HG03060 (cell line): ENCODE measurements at regions not wholly inside any gene's neighbourhood (a gene's known extent, or its start where the extent isn't known, plus 50 kb on each side); places are given as distances from the start of the nearest gene placed in this dataset.

ENCODE experiments used
- ATAC-seq: cut with Tn5 transposase; IDR thresholded peaks from one replicate; pipeline ENCODE4 v1.9.1; 2021; ENCODE audit warnings: low read depth, moderate number of reproducible peaks; ENCODE audit not compliant: unreplicated experiment

DNA sequence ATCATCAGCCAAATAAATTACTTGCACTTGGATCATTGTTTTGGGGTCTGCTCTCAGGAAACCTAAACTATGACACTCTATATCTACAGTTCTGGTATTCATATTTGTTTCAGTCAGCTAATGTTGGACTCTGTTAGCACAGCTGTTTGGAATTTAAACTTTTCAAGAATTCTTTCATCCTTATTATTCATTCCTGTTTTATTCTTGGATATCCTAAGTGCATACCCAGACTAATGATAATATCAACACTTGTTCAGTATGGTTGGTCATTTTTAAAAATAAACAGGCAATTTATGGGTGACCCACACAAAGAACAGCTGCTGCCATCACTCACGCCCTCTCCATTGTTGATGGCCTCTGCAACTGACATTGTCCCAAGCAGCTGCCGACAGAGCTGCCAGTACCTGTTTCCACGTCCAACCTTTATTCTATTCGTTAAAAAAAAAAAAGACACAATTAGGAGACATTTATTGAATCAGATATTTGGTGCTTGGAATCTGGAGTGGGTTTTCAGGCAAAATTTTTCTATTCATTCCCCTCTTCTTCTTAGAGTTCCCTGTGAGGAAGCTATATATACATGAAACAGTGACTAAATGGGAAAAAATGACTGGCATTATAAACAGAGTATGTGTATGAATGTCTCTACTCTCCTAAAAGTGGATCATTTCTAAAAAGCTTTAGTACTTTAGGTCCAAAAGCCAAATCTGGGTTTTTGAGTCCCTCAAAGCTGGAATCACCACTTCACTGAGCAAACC lies 252.1 kb upstream of the NAV3 start:
- ATAC-seq: no peak

DNA sequence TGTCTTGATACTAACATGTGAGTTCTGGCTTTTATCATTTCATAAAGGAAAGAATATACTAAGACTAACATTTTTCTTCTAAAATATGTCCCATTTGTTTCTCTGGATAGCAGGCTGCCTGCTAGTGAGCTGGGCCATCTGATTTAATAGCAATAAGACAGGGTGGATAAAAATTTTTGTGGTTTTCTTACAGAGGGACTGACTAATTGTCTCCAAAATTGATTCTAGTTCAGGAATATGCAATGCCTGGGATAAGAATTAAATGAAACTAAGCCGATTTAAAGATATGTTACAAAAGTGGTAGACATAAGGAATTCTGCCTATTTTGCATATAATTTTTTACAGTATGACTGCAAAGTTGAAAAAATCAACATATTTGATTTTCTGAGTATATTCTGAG lies 252.9 kb upstream of the NAV3 start:
- ATAC-seq: no peak

GRCh38 chr12:77575376-77575919 lies 255.2 kb upstream of the NAV3 start:
- ATAC-seq: no peak

GRCh38 chr12:77572371-77572770 lies 258.3 kb upstream of the NAV3 start:
- ATAC-seq: no peak

DNA sequence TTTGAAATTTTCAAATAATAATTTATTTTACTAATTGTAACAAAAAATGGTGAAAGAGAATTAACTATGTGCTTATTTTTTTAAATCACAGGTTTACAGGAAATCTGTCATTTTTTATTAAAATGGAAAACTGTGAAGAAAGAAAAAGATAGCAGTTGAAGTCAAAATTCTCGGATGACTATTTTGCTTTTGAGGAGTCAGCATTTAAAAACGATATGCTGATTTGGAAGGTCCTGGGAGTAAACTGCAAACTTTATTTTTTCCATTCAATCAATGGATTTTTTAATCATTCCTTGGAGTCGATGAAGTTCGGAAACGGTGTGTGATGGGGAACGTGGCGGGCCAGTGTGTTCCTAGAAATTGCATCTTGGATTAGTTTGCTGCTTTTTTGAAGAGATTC lies 258.9 kb upstream of the NAV3 start:
- no peak for ATAC-seq

DNA sequence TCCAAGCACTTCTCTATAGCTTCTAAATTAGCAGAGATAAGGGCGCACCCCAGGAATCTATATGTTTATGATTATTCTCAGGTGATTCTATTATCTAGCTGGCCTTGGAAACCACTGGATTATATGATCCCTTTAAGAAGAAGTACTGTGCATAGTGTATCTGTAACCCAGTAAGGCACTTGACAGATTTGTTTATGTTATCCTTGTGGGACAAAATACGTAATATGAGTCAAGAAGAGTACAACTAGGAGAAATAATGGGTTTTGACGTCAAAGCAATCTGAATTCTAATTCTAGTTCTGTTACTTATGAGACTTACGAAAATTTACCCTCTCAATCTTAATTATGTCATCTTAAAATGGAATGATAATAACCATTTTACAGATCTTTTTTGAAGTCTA lies 259.6 kb upstream of the NAV3 start:
- ATAC-seq: no peak

DNA sequence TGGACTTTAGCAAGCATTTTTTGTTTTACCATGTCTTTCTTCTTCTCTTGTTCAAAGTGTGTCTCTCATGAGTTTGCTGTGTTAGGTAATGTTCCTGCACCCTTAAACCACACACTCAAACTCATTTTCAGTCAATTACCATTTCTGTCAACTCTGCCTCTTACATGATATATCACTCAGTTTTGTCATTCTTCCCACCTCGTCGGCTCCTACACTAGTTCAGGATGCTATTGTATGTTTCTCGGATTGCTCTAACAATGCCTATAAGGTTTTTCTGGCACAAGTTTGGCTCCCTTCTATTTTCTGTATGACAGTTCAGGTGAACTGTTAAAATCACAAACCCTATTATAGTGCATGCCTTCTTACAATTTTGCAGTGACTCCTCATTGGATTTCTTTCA lies 260.8 kb upstream of the NAV3 start:
- ATAC-seq: no peak

GRCh38 chr12:77560714-77561113 lies 270.0 kb upstream of the NAV3 start:
- ATAC-seq: no peak

DNA sequence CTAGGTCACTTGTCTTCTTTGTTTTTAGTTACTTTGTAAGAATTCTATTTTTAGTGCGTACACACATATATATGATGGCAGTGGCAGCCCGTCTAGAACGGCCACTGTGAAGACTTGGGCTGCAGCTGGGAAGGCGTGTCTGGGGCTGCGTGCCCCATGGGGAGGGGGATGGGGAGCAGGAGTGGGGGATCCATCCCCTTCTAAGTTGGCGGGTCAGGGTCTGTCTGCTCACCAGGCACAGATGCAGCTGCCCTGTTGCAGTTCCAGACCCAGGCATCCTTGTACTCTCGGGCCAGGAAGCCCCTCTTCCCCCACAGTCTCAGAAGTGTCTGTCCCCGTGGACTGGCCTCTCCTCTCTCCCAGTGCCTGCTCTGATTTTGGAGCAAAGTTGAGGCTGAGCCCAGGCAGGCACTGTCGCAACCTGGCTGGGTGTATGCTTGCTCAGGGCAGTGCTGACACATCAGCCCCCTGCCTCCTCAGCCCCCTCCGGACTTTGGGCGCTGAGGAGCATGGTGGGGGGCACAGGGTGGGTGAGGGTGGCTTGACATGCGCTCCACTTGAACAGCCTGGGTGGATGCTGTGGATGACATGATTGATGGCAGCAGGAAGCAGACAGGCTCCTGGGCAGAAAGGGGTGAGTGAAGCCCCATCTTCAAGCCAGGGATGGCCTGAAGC lies 271.2 kb upstream of the NAV3 start:
- no peak for ATAC-seq

DNA sequence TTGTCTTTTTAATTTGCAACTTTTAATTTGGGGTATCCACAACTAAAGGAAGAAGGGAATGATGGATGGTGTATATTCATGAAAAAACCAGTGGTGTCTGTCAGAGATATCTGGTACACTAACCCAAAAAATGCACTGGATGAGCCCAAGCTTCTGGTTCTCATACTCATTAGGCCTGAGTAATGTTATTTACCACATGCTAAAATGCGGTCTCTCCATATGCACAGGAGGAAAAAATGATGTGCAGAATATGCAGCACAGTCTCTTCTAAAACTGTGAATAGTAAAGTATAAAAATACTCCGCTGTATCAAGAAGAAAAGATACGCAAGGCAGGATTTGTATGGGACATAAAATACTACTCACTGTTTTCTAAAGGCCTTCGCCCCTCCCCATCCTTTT lies 275.6 kb upstream of the NAV3 start:
- ATAC-seq: no peak

- ATAC-seq: peak; percentile 100
These were observed 276.6 kb upstream of the NAV3 start for GRCh38 chr12:77553976-77554619.

GRCh38 chr12:77549383-77550128 lies 281.1 kb upstream of the NAV3 start:
- no peak for ATAC-seq

GRCh38 chr12:77548797-77549196 lies 281.9 kb upstream of the NAV3 start:
- ATAC-seq: no peak

GRCh38 chr12:77540097-77540496 lies 290.6 kb upstream of the NAV3 start:
- ATAC-seq: no peak

DNA sequence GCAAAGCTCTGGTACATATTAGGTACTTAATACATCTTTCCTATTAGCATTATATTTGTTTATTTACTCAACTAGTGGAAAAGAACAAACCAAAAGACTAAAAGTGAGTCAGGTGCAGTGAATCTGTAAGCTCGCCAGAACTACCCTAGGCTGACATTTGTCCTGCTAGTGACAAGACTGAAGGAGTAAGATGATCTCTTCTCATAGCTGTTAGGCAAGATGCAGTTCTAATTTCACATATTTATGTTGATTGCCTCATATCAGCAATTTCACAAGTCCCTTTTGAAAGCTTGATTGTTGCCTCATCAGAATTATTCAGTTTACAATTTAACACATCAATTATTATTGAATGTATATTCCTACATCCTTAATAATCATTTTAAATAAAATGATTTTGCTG lies 293.0 kb upstream of the NAV3 start:
- ATAC-seq: no peak

- no peak for ATAC-seq
These were observed 295.0 kb upstream of the NAV3 start for GRCh38 chr12:77535734-77536133.

GRCh38 chr12:77531912-77532311 lies 298.8 kb upstream of the NAV3 start:
- ATAC-seq: no peak

DNA sequence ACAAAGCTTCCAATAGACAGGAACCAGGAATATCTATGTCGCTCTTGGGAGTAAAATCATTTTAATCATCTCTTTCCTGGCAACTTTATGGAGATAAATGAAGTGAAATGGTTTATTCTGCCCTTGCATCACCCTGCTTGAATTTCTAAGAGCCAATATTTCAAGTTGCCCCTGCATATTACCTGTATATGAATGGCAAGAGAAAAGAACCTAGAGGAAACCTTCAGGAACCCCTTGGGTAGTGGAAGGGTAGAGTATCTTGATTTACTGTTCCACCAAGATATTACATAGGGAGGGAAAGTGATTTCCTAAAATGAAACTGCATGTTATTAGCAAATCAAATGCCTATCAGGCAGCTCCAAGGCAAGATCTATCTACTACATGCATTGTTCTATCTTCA lies 308.4 kb upstream of the NAV3 start:
- no peak for ATAC-seq

DNA sequence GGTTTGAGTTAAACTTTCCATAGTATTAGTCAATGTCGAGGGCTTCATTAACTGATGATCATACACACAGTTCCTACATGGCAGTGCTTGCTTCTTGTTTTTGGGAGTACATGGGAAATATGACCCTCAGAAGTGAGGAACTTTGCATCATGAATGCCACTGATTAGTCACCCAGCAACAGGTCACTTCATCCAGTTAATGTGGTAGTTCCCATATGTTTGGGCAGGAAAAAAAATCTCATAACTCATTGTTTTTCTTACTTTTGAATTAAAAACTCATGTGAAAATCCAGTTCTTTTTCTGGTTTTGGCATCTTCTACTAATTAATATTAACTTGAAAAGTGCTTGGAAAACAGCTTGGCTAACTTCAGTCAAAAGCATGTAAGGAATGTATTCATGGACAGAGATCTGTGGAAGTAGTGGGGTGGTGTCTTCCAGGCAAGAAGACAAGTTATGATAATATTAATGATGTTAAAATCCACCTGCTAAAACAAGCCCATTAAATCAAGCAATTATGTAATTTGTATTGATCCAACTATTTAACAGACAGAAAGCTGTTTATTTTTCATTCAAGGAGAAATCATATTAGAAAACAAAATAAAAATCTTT lies 309.1 kb upstream of the NAV3 start:
- ATAC-seq: no peak

- no peak for ATAC-seq
These were observed 316.2 kb upstream of the NAV3 start for GRCh38 chr12:77514511-77514910.
